HG02588 (cell line): ENCODE measurements at regions not wholly inside any gene's neighbourhood (a gene's known extent, or its start where the extent isn't known, plus 50 kb on each side); places are given as distances from the start of the nearest gene placed in this dataset.

Experiments used
- ATAC-seq: cut with Tn5 transposase; IDR thresholded peaks from one replicate; pipeline ENCODE4 v1.9.1; 2021; ENCODE audit warnings: mild to moderate bottlenecking, moderate library complexity; ENCODE audit not compliant: unreplicated experiment

DNA sequence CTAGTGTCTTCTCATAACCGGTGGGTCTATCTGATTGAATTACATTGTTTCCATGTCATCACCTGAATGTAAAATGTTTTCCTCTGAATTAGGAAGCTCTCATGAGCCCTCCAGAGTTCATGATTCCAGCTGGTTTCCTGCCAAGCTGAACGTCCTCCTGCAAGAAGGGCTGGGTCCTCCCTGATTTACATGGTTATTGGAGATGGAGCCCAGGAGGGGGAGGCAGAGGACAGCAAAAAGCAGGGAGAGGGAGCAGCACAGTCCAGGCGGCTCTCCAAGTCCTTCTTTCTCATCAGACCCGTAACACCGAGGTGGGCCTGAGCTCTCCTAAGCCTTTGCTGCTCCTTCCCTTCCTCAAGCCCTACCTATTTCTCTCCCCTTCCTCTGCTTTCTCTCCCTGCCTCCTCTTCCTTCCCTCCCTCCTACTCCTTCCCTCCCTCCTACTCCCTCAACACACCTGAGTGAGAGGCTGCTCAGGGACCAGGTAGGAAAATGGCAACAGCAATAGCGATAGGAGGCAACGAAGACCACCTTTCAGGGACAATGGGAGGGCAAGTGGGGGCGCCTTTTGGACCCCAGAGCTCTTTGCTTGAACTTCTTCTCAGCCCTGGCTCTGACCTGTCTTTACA lies 265.9 kb downstream of the PRDM2 start:
- ATAC-seq = no peak

DNA sequence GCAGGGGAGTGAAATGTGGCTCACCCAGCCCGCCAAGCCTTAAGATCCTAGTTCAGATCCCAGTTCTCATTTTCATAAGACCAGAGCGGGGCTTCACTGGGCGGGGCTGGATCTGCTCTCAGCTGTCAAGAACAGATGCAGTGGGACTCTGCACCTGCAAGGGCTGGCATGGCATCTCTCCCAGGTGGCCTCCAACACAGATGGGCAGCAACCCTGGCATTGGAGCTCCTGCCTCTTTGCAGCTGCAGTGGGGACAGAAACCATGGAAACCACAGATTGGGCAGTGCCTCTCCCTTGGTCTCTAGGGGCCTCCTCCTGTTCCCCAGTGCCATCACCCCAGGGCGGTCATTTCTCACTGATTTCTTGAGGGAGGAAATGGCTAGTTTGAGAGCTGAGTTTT lies 267.7 kb downstream of the PRDM2 start:
- ATAC-seq = no peak

- no peak for ATAC-seq
Measured at GRCh38 chr1:13968361-13968760, 268.4 kb downstream of the PRDM2 start.

DNA sequence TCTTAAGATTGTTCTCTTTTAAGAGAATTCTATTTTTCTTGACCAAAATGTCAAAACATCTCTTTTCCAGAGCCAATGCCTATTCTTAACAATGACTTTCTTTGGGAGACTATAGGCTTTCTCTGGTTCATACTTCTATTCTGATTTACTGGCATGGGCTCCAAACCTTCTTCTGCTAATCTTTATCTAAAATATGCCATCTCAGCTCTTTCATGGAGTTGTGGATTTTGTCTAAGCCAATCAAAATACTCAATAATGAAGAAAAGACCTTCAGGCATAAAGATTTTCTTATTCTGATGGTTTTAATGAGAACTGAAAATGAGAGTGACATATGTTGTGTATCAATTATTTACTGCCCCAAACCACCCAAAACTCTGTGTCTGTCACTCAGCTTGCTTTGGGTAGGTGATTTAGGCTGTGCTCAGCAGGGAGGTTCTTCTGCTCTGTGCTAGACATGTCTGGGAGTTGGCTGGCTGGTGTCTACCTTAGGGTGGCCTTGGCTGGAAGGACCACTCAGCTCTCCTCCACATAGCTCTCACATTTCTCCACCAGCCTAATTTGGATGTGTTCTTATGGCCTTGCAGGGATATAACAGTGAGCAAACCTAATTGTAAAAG lies 270.8 kb downstream of the PRDM2 start:
- no peak for ATAC-seq

DNA sequence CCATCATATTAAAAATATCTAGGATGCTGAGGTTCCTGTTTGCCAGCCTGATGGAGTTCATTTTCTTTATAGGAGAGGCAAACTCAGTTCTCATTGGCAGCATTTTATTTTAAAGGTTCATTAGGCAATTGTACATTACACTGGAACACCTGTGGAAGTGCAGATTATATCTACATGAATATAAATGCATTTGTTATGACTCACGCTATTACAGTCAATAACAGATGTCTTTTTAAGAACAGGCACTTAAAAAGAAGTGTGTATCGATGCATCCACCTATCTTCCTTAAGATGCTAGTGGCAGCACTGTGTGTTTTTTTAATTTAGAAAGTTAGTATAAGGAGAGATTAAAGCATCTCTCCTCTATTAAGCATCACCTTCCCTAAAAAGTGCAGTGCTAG lies 276.5 kb downstream of the PRDM2 start:
- ATAC-seq = no peak

DNA sequence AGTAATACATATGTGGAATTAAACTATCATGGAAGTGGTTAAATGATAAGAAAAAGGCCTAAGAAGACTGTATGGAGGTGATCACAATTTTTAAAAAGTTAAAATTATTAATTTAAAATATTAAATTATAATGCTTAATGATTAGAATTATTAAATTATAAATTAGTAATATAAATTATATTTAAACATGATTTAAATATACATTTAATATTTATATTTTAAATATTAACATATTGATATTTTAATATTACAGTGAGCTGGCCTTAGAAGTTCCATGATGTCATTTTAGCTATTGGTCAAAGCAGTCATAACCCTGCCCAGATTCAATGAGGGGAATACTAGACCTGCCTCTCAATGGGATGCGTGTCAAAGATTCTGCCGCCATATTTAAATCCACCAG lies 281.2 kb downstream of the PRDM2 start:
- no peak for ATAC-seq

GRCh38 chr1:13983393-13983792 lies 283.4 kb downstream of the PRDM2 start:
- no peak for ATAC-seq

DNA sequence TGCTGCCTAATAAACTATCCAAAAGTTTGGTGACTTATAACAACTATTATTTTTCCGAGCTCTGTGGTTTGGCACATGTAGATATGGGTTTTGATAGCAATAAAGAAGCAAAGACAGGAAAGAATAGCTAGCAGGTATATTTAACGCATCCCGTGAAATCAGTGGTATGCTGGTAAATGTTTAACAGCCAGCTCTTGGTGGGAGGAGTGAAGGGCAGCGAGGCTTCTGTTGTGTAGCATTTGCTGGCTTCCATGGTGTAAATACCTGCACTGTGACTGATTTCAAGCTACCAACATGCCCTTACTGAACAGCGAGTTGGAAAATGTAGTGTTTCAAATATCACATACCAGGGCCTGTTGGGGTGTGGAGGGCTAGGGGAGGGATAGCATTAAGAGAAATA lies 291.0 kb downstream of the PRDM2 start:
- no peak for ATAC-seq

GRCh38 chr1:13992489-13993285 lies 292.7 kb downstream of the PRDM2 start:
- no peak for ATAC-seq

- no peak for ATAC-seq
Measured at GRCh38 chr1:13994386-13994785, 294.4 kb downstream of the PRDM2 start.

- ATAC-seq = no peak
Measured at GRCh38 chr1:13996334-13996733, 296.3 kb downstream of the PRDM2 start.

DNA sequence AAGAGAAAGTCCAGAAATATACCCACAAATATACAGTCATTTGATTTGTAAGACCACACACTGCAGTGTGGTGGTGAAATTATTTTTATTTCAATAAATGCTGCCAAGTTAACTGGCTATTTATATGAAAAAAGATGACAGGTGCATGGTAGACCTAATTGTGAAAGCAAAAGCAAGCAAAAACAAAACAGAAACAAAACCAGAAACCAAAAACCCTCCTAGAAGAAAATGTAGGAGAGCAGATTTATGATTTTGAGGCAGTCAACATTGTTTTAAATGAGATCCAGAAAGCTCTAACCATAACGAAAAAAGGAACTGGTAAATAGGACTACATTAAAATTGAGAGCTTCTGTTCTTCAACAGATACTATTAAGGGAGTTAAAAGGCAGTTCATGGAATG lies 303.6 kb downstream of the PRDM2 start:
- ATAC-seq = no peak

- no peak for ATAC-seq
Measured at GRCh38 chr1:14009582-14009981, 309.6 kb downstream of the PRDM2 start.

DNA sequence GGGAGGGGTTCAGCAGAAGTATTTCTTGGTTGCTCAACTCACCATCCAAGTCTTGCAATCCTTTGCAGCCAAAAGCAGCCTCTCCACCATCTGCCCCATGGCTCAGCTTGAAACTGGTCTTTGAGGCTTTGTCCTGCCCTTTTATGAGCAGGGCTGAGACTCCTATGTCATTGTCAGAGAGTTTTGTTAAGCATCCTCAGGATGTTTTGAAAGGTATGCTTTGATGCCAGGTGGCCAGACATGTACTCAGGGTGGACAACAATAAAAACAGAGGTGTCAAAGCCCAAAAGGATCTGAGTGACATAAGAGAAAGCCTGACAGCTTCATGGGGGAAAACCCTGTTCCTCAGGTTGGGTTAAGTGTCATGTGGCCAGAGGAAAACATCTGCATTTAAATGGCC lies 310.5 kb downstream of the PRDM2 start:
- ATAC-seq = no peak

DNA sequence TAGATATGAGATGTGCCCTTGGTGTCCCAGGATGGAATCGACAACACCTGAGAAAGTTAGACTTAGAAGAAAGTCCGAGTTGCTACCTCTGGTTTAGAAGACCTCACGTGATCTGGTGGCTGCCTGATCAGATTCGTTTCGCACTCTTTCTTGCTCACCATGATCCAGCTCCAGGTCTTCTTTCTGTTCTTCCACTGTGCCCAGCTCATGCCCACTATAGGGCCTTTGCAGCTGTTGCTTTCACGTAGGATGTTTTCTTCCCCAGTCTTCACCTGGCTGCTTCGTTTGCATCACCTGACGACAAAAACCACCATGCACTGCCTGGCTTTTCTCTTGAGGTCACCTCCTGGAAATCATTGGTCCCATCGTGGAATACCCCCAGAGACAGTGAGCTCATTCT lies 311.1 kb downstream of the PRDM2 start:
- no peak for ATAC-seq

- ATAC-seq = no peak
Measured at GRCh38 chr1:14011888-14012287, 311.9 kb downstream of the PRDM2 start.

GRCh38 chr1:14014929-14015328 lies 314.9 kb downstream of the PRDM2 start:
- ATAC-seq = no peak

- ATAC-seq = no peak
Measured at GRCh38 chr1:14015917-14016316, 315.9 kb downstream of the PRDM2 start.

DNA sequence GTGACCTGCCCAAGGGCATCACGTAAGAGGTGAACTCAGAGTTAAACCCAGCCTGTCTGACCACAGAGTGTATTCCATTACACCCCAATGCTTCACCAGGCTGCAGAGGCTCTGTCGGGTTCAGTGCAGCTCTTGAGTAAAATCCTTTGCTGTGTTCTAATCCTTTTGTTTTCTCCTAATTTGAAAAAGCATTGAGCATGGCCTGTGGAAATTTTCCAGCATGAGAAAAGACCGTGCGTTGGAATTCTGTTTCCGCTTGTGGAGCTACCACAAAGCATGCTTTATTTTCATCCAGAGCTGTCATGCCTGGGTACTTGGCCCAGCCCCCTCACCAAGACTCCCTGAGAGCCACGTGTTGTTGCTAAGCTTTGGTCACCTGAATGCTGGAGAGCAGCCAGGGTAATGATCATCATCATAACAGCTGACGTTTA lies 317.6 kb downstream of the PRDM2 start:
- no peak for ATAC-seq

DNA sequence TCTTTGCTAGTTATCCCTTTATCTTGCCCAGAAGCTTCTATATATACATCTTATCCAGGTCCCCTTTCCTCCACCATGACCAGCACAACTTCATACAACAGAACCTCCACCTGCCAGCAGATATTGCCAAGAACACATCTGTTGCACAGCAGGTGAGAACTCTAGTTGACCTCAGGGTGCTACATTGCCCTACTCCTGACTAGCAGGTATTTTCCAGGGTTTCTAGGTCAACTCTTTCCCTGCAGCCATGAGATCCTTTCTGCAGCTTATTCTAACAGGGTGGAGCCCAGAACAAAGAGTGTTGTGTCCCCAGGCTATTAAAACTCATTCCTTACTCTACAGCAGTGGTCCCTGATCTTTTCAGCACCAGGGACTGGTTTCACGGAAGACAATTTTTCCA lies 319.5 kb downstream of the PRDM2 start:
- ATAC-seq = no peak

DNA sequence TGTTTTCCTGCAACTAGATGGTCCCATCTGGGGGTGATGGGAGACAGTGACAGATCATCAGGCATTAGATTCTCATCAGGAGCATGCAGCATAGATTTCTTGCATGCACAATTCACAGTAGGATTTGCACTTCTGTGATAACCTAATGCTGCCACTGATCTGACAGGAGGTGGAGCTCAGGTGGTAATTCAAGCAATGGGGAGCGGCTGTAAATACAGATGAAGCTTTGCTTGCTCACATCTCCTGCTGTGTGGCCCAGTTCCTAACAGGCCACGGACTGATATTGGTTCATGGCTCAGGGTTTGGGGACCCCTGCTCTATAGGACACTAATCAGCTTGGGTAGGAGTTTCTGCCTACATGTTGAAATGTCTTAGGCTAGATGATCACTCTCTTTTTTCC lies 320.0 kb downstream of the PRDM2 start:
- no peak for ATAC-seq

- ATAC-seq = no peak
Measured at GRCh38 chr1:14027099-14027498, 327.1 kb downstream of the PRDM2 start.
